HG03432 (cell line): ENCODE measurements at regions not wholly inside any gene's neighbourhood (a gene's known extent, or its start where the extent isn't known, plus 50 kb on each side); places are given as distances from the start of the nearest gene placed in this dataset.

Experiments used
- ATAC-seq: cut with Tn5 transposase; IDR thresholded peaks from one replicate; pipeline ENCODE4 v1.9.1; 2021; ENCODE audit warnings: mild to moderate bottlenecking, moderate library complexity; ENCODE audit not compliant: unreplicated experiment

- no peak for ATAC-seq
Measured at GRCh38 chr2:236404346-236404745, 140.1 kb upstream of the ASB18 start.

DNA sequence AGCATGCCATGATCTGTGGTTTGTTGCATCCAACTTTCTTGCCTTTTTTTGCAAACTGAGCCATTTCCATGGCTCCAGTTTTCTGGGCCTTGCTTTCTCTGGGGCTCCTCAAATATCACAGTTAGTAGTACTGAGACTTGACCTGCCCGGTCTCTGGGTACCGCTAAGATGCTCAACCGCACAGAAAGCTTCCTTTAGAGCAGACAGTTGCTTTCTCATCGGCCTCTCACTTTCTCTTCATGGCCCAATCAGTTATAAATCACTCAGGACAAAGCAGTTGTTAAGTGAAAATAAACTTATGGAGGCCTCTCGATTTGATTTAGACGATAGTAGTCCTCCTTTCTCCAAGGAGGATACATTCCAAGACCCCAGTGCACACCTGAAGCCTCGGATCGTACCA is 141.2 kb upstream of the ASB18 start:
- ATAC-seq, result no peak

DNA sequence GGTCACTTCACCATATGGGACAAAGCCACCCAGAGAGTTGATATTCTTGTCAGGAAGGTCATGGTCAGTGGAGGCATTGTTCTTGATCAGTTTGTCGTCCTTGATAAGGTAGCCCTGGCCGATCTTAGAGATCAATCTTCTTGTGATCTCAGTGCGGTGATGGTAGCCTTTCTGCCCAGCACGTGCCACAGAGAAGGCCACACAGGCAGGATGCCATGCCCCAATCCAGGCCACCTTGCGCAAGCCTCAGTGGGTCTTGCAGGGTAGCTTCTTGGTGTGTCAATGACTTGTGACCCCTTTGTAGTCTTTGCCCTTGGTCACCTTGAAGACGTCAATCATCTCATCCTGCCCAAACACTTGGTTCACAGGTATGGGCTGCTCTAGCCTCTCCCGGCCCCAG is 143.9 kb upstream of the ASB18 start:
- ATAC-seq, result no peak

DNA sequence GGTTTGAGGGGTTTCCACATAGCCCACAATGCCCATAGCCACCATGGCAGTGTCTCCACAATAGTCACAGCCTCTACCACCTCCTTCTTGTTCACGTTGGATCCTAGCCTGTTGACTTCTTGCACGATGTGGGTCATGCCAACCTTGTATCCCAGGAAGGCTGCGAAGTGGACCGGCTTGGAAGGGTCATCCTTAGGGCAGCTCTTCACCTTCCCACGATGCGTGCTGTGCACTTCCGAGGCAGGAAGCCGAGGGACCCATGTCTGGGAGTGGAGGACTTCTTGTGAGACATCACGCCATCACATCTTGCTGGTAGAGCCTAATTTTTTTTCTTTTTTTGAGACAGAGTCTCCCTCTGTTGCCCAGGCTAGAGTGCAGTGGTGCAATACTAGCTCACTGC is 144.6 kb upstream of the ASB18 start:
- no peak for ATAC-seq

GRCh38 chr2:236415684-236416444 is 151.7 kb upstream of the ASB18 start:
- ATAC-seq, result no peak

GRCh38 chr2:236417150-236417549 is 152.5 kb upstream of the ACKR3 start:
- no peak for ATAC-seq

- no peak for ATAC-seq
Measured at GRCh38 chr2:236430584-236430983, 139.0 kb upstream of the ACKR3 start.

DNA sequence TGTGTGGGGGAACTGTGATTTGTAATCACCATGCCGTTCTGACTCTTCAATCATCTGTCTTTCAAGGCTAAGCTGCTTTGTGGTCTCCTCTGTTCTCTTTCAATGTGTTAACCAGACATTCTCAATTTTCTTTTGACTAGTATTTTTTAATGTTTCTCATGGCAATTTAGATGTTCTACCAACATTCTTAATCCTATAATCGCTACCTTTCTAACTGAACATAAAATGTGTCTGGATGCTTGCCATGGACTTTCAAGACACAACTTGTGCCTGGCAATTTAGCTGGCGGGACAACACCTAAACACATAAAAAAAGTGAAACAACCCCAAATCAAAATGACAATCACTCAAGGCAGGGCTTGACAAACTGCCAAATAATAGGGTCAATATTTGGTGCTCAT is 135.0 kb upstream of the ACKR3 start:
- ATAC-seq, result no peak

- ATAC-seq, result no peak
Measured at GRCh38 chr2:236440110-236440881, 129.3 kb upstream of the ACKR3 start.

DNA sequence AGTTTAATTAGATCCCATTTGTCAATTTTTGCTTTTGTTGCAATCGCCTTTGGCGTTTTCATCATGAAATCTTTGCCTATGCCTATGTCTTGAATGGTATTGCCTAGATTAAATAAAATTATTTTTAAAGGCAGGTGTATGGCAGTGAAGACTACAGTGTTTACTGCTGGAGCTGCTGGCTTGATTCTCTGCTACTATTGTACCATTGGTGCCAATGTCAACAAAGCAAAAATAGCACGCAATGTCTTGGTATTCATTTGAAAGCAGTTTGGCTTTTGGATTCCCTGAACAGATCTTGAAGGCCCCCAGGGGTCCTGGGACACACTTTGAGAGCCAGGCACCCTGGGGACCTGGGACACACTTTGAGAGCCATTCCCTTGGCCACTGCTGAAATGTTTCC is 125.4 kb upstream of the ACKR3 start:
- ATAC-seq, result no peak

DNA sequence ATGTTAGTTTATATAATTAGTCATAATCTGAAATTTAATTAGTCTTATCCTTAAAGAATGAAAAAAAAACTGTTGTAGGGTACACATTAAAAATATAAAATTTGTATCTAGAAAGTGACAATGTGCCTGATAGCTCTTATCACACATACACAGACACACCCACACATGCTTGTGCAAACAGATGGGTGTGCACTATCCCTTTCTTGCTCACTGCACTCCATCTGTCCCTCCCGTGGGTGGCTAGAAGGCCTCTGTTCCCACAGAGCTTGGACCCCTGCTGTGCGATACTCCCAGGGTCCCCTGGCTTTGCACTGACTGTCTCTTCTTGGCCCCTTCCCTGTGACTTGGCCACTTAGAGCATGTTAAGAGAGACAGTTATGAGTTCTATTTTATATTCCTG is 123.9 kb upstream of the ACKR3 start:
- no peak for ATAC-seq

- no peak for ATAC-seq
Measured at GRCh38 chr2:236446521-236446920, 123.1 kb upstream of the ACKR3 start.

DNA sequence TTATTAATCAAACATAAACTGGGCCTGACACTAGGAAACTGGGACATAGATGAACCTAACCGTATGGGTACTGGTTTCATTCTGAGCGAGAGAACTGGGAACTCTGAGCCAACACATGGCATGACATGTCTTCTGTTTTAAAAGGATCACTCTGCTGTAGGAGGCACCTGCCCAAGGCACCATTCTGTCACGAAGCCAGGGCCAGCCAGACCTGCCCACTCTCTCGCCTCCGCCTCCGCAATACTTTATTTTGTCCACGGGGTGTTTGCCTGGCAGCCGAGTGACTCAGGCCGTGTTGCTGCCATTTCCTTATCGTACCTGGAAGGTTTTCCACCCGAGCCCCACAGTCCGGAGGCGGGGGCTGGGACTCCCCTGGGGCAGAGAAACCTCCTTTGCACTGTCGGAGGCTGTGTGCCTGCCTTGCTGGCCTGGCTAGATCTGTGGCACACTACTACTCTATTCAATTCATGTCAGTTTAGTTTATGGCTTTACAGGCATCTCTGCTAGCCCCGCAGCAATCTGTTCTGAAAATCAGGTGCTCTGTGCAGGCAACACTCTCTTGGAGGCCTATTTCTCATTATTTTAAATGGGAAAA is 120.4 kb upstream of the ACKR3 start:
- ATAC-seq, result no peak

GRCh38 chr2:236452238-236452637 is 117.4 kb upstream of the ACKR3 start:
- ATAC-seq, result no peak

GRCh38 chr2:236454076-236454475 is 115.5 kb upstream of the ACKR3 start:
- ATAC-seq, result no peak

DNA sequence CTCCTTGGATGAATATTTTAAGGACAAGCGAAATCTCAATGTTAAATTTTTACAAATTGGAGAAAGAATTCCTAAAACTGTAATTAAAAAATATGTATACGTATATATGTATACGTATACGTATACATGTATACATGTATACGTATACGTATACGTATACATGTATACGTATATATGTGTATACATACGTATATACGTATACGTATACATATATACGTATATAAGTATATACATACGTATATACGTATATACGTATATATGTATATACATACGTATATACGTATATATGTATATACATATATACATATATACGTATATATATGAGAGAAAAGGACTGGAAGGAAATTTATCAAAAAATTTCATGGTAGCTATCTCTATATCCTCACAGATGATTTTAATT is 110.2 kb upstream of the ACKR3 start:
- ATAC-seq, result no peak

DNA sequence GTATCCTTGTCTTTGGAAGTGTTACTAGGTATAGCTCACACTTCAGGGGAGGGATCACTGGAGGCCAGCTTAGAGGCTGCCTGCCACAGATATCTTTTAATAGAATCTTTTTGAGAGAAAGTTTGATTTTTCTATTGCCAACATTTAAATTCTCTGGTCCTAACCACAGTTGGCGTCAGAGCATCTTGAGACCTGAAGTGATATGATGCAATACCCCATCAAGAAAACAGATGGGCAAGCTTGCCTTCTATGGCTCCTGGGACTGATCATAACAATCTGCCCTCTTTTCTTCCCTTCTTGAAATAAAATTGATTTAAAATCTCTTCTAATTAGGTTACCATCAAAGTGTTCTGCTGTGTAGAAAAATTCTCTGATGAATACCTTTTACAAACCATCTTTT is 105.5 kb upstream of the ACKR3 start:
- no peak for ATAC-seq

- no peak for ATAC-seq
Measured at GRCh38 chr2:236472720-236473495, 96.7 kb upstream of the ACKR3 start.

DNA sequence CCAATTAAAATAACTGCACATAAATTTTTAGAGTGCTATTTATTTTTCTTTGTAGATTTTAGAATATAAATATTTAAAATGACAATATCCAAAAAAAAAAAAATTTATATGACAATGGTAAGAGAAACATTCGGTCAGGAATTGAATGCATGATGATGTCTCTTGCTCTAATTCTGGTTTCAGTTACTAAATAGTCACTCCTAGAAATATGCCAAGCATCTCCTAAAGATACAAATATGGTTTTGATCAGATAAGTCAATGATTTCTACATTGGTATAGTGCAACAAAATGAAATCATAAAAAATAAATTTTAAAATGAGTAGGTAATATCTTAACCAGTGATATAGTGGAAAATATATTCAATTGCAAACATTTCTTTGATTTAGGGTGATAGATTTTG is 95.9 kb upstream of the ACKR3 start:
- ATAC-seq, result no peak

- no peak for ATAC-seq
Measured at GRCh38 chr2:236479814-236480213, 89.8 kb upstream of the ACKR3 start.

- ATAC-seq, result no peak
Measured at GRCh38 chr2:236483102-236483501, 86.5 kb upstream of the ACKR3 start.
